ENCODE measurements at regions not wholly inside any gene's neighbourhood (a gene's known extent, or its start where the extent isn't known, plus 50 kb on each side); places are given as distances from the start of the nearest gene placed in this dataset.

GRCh38 chr2:240258685-240259084 is 118.2 kb upstream of the OTOS start:
- Histone ChIP-seq H3K9me3 (ENCODE audit: control insufficient read depth, insufficient read depth, low read length) (peaks cover 6% of the 10 kb centered on the region), H3K4me3 (ENCODE audit: low read length) (no peak overlapping the region), H3K27ac (ENCODE audit: low read length) (no peak overlapping the region), H3K4me1 (ENCODE audit: control insufficient read depth, insufficient read depth, low read length) (no peaks in the 10 kb centered on the region), H3K36me3 (ENCODE audit: control insufficient read depth, insufficient read depth, low read length) (no peaks in the 10 kb centered on the region), H3K27me3 (ENCODE audit: control insufficient read depth, insufficient read depth, low read length) (no peaks in the 10 kb centered on the region)
- Mint-ChIP-seq H3K27me3 (ENCODE audit: low read depth in 2 of 2) (peaks cover 4 to 6% of the 10 kb centered on the region in 2 donors), H3K36me3 (no peaks in the 10 kb centered on the region), H3K27ac (no peak overlapping the region), H3K9me3 (peaks cover 0 to 2% of the 10 kb centered on the region in 2 donors), H3K4me3 (no peak overlapping the region), H3K4me1 (no peaks in the 10 kb centered on the region)
- intact Hi-C loops (cut with micrococcal nuclease) = no loop called here
- no peak for ATAC-seq
- TF ChIP-seq CTCF (IDR thresholded peaks at IDR 0.05) = no peak
- DNase-seq = no peak
- 77% methylated on average over 10 of the region's 10 CpGs for WGBS (ENCODE audit: insufficient coverage)

- intact Hi-C loops (cut with micrococcal nuclease) = no loop called here
- Histone ChIP-seq H3K9me3 (ENCODE audit: control insufficient read depth, insufficient read depth, low read length) (peaks cover 6% of the 10 kb centered on the region), H3K4me1 (ENCODE audit: control insufficient read depth, insufficient read depth, low read length) (no peaks in the 10 kb centered on the region), H3K4me3 (ENCODE audit: low read length) (no peak overlapping the region), H3K27me3 (ENCODE audit: control insufficient read depth, insufficient read depth, low read length) (no peaks in the 10 kb centered on the region), H3K36me3 (ENCODE audit: control insufficient read depth, insufficient read depth, low read length) (no peaks in the 10 kb centered on the region), H3K27ac (ENCODE audit: low read length) (no peak overlapping the region)
- Mint-ChIP-seq H3K27me3 (ENCODE audit: low read depth in 2 of 2) (peaks cover 4 to 6% of the 10 kb centered on the region in 2 donors), H3K36me3 (no peaks in the 10 kb centered on the region), H3K9me3 (peaks cover 0 to 2% of the 10 kb centered on the region in 2 donors), H3K4me1 (no peaks in the 10 kb centered on the region), H3K27ac (no peak overlapping the region), H3K4me3 (no peak overlapping the region)
- ATAC-seq (no peak), DNase-seq (no peak)
- TF ChIP-seq CTCF (IDR thresholded peaks at IDR 0.05) = no peak
- 77% methylated on average over 17 of the region's 17 CpGs for WGBS (ENCODE audit: insufficient coverage)
These were observed 118.9 kb upstream of the OTOS start for GRCh38 chr2:240259201-240259923.

GRCh38 chr2:240259924-240260529 is 119.6 kb upstream of the OTOS start:
- Mint-ChIP-seq H3K9me3 (peaks cover 0 to 2% of the 10 kb centered on the region in 2 donors), H3K27me3 (ENCODE audit: low read depth in 2 of 2) (peaks cover 6% of the 10 kb centered on the region in 2 donors), H3K27ac (no peak overlapping the region), H3K4me1 (no peaks in the 10 kb centered on the region), H3K36me3 (no peaks in the 10 kb centered on the region), H3K4me3 (no peak overlapping the region)
- 78% methylated on average over 7 of the region's 7 CpGs for WGBS (ENCODE audit: insufficient coverage)
- no peak for ATAC-seq
- no peak for TF ChIP-seq CTCF (IDR thresholded peaks at IDR 0.05)
- Histone ChIP-seq H3K27ac (ENCODE audit: low read length) (no peak overlapping the region), H3K36me3 (ENCODE audit: control insufficient read depth, insufficient read depth, low read length) (no peaks in the 10 kb centered on the region), H3K4me3 (ENCODE audit: low read length) (no peak overlapping the region), H3K4me1 (ENCODE audit: control insufficient read depth, insufficient read depth, low read length) (no peaks in the 10 kb centered on the region), H3K27me3 (ENCODE audit: control insufficient read depth, insufficient read depth, low read length) (no peaks in the 10 kb centered on the region), H3K9me3 (ENCODE audit: control insufficient read depth, insufficient read depth, low read length) (peaks cover 6% of the 10 kb centered on the region)
- no peak for DNase-seq
- intact Hi-C loops (cut with micrococcal nuclease) = no loop called here
